ENCODE measurements at regions not wholly inside any gene's neighbourhood (a gene's known extent, or its start where the extent isn't known, plus 50 kb on each side); places are given as distances from the start of the nearest gene placed in this dataset.
"Not testable (repeated sequence)": the region's sequence is repeated elsewhere in the genome, so short reads cannot be mapped to it uniquely, and the experiment has no call there.

DNA sequence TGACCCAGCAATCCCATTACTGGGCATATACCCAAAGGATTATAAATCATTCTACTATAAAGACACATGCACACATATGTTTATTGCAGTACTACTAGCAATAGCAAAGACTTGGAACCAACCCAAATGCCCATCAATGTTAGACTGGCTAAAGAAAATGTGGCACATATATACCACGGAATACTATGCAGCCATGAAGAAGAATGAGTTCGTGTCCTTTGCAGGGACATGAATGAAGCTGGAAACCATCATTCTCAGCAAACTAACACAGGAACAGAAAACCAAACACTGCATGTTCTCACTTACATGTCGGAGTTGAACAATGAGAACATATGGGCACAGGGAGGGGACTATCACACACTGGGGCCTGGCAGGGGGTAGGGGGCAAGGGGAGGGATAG, 183.0 kb downstream of the HACE1 start:
- DNase-seq (ENCODE audit: low spot score), result not testable (repeated sequence)

DNA sequence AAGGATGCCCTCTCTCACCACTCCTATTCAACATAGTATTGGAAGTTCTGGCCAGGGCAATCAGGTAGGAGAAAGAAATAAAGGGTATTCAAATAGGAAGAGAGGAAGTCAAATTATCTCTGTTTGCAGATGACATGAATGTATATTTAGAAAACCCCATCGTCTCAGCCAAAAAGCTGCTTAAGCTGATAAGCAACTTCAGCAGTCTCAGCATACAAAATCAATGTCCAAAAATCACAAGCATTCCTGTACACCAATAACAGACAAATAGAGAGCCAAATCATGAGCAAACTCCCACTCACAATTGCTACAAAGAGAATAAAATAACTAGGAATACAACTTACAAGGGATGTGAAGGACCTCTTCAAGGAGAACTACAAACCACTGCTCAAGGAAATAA, 184.6 kb downstream of the HACE1 start:
- not testable (repeated sequence) for DNase-seq (ENCODE audit: low spot score)

GRCh38 chr6:104673078-104673477, 186.6 kb downstream of the HACE1 start:
- not testable (repeated sequence) for DNase-seq (ENCODE audit: low spot score)

GRCh38 chr6:104671591-104671891, 188.2 kb downstream of the HACE1 start:
- DNase-seq (ENCODE audit: low spot score), result not testable (repeated sequence)

DNA sequence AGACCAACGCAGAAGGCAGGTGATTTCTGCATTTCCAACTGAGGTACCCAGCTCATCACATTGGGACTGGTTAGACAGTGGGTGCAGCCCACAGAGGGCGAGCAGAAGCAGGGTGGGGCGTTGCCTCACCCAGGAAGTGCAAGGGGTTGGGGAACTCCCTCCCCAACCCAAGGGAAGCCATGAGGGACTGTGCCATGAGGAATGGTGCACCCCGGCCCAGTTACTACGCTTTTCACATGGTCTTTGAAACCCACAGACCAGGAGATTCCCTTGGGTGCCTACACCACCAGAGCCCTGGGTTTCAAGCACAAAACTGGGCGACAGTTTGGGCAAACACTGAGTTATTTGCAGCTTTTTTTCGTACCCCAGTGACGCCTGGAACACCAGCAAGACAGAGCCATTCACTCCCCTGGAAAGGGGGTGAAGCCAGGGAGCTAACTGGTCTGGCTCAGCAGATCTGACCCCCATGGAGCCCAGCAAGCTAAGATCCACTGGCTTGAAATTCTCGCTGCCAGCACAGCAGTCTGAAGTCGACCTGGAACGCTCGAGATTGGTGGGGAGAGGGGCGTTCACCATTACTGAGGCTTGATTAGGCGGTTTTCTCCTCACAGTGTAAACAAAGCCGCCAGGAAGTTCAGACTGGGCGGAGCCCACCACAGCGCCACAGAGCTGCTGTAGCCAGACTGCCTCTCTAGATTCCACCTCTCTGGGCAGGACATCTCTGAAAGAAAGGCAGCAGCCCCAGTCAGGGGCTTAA, 188.7 kb downstream of the HACE1 start:
- not testable (repeated sequence) for DNase-seq (ENCODE audit: low spot score)

GRCh38 chr6:104669483-104669882, 190.2 kb downstream of the HACE1 start:
- DNase-seq (ENCODE audit: low spot score), result no peak

GRCh38 chr6:104656235-104656634, 203.5 kb downstream of the HACE1 start:
- no peak for DNase-seq (ENCODE audit: low spot score)

DNA sequence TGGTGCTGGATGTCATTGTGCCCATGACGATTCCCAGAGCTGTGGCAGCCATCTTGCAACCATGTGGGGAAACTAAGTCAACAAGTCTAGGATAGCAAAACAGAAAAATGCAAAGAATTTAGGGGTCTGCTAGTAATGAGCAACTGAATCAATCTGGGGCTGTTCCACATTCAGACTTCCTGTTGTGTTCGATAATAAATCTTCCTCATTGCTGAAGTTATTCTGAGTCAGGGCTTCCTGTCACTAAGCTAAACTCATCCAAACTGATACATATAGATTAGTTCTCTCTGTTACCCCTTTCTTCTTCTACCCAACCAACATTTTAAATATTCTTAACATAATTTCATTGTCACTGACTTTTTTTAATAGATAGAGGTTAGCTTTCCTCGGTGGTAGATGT, 205.9 kb downstream of the HACE1 start:
- no peak for DNase-seq (ENCODE audit: low spot score)

- DNase-seq (ENCODE audit: low spot score), result no peak
Observed at GRCh38 chr6:104648347-104648746, 211.4 kb downstream of the HACE1 start.

GRCh38 chr6:104644848-104645247, 214.9 kb downstream of the HACE1 start:
- no peak for DNase-seq (ENCODE audit: low spot score)

GRCh38 chr6:104642871-104643270, 216.8 kb downstream of the HACE1 start:
- DNase-seq (ENCODE audit: low spot score), result no peak

DNA sequence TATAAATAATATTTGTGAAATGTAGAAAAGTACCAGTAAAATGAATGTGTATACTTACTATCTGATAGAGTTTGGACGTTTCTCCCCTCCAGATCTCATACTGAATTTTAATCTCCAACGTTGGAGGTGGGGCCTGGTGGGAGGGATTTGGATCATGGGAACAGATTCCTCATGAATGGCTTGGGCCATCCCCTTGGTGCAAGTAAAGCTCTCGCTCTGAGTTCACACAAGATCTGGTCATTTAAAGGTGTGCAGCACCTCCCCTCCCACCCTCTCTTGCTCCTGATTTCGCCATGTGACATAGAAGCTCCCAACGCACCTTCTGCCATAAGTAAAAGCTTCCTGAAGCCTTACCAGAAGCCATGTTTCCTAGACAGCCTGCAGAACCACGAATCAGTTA, 219.0 kb downstream of the HACE1 start:
- no peak for DNase-seq (ENCODE audit: low spot score)

DNA sequence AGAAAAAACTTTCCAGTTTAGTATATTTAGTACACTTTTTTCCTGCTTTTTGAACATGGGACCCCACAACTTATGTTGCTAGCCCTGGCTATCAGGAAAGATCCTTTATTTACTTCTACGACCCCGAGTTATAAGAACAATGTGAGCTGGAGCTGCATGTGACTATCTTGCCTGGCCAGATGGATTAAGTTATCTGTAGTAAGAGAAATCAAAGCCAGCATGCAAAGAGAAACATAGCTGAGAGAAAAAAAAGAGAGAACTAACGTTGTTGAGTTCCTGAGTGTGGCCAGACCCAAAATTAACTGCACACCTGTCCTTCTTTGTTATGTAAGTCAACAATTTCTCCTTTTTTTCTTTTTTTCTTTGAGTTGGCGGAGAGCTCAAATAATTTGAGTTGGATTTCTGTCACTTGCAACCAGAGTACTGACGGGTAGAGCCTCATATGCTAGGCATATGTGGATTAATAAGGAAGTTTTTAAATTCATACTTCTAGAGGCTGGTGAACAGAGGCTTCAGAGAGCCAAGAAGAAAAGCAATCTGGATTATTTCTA, 219.5 kb downstream of the HACE1 start:
- no peak for DNase-seq (ENCODE audit: low spot score)

DNA sequence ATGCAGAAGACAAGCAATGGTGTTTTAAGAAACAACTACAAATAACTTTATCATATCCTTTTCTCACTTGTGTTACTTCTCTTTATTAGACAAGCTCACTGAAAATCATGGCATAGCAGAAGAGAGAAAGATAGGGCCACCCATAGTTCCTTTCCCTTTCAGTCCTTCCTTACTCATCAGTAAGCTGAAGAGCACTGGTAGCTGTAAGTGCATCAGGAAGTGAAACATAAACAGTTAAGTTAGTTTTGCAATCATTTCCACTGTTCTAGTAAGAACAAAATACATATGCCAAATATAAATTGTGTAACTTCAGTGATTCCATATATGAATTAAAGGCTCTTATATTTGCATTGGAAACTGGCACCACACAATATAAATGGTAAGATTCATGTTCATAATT, 220.1 kb downstream of the HACE1 start:
- no peak for DNase-seq (ENCODE audit: low spot score)

DNA sequence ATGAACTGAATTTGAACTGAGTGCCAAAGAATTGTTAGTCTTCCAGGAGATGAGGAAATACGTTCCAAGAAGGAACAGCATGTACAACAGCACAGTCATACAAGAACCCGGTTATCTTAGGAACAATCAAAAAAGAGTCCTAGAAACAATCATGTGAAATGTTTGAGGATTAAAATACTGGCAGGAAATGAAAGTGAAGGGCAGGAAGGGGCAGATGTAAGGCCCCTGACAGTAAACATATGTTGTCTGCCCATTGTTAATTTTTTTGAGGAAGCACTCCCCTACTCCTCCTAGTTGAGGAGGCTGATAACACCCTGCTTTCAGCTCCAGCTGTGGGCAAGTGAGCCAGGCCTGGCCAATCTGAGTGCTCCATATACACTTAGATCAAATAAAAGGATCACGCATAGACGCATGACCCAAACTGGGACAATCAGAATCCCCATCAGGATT, 220.9 kb downstream of the HACE1 start:
- no peak for DNase-seq (ENCODE audit: low spot score)

DNA sequence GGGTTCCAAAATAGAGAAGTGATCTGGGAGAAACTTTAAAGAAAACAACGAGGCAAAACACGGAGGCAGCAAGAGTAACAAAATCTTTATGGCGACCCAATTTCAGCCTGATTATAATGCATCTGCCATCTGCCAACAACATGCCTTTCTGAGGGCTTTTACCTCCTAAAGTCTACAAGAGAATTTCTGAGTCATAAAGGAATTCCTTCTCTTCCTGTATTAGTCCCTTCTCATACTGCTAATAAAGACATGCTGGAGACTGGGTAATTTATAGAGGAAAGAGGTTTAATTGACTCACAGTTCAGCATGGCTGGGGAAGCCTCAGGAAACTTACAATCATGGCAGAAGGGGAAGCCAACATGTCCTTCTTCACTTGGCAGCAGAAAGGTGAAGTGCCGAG, 226.6 kb downstream of the HACE1 start:
- no peak for DNase-seq (ENCODE audit: low spot score)

DNA sequence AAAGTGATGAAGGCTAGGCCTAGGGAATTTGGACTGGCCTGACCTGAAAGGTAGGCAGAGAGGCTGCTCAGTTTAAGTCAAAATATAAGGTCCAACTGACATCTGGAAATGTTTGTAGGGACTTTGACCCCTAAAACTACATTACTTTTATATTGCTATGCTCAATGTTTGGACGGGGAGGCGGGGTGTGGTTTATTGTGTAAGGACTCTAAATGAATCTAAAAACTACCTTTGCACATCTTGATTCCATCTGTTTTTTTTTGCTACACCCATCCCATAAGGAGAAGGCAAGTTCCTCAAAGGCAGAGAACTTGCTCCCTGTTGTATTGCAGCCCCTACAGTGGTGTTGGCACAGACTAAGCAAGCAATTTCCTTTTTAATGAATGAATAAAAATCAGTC, 227.1 kb downstream of the HACE1 start:
- no peak for DNase-seq (ENCODE audit: low spot score)

- no peak for DNase-seq (ENCODE audit: low spot score)
Observed at GRCh38 chr6:104630955-104631354, 228.8 kb downstream of the HACE1 start.

- DNase-seq (ENCODE audit: low spot score), result no peak
Observed at GRCh38 chr6:104630522-104630921, 229.2 kb downstream of the HACE1 start.

DNA sequence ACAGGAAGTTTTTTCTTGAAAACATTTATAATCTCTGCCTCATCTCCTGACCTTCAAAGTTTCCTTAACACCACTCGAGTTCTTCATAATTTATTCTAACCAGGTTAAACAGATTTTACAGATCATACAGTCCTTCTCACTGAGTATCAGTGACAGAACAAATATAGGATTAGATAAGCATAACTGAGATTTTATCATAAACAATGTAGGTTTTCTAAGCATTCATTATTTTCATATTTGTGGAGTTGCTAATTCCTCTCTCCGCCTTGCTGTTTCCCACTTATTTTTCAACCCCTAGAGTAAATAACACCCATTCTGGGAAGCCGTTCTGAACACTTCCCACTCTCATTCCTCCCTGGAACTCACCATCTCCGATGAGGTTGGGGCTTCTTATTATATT, 229.9 kb downstream of the HACE1 start:
- no peak for DNase-seq (ENCODE audit: low spot score)

- no peak for DNase-seq (ENCODE audit: low spot score)
Observed at GRCh38 chr6:104625536-104625935, 234.2 kb downstream of the HACE1 start.

DNA sequence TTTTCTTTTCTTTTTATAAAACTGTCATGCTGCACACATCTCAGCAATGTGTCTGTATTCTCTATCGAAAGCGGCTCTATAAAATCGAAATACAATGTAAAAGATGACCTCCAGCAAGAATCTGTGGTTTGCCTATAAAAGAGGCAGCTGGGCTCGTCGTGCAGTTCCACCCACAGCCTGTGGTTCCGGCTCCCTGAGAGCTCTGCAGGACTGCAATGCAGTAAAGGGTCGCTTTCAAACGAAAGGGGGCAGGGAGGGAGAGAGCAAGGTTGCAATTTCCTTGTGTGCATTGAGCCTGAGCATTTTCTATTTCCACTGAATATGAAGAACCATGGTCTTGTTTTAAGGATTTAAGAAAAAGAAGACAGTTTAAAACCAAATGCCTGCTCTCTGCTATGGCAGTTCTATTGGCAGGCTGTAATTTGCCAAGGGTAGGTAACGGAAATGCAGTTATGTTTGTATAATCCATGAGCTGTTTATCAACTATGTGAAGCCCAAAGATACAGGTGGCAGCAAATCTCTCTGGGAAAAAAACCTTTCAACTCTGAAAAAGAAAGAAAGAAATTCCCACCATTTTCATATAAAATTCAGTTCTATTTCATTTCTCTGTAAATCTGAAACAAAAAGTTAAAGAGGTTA, 236.5 kb downstream of the HACE1 start:
- DNase-seq (ENCODE audit: low spot score), result no peak

- no peak for DNase-seq (ENCODE audit: low spot score)
Observed at GRCh38 chr6:104621396-104621795, 238.3 kb downstream of the HACE1 start.

- no peak for DNase-seq (ENCODE audit: low spot score)
Observed at GRCh38 chr6:104617591-104617990, 242.1 kb downstream of the HACE1 start.
